PC-3 (cell line): ENCODE measurements at regions not wholly inside any gene's neighbourhood (a gene's known extent, or its start where the extent isn't known, plus 50 kb on each side); places are given as distances from the start of the nearest gene placed in this dataset.

Experiments
- ATAC-seq: fragments of 200-7000 bp; cut with Tn5 transposase; 2 replicates; pipeline ENCODE4 v1.9.1; 2020; ENCODE audit warnings: mild to moderate bottlenecking, moderate library complexity
- BruUV-seq: library from RNA; stranded (reverse); fragments of 400-500 nt; replicated peaks from 2 replicates; lab custom pipeline; 2021; lab: Mats Ljungman, UMichigan
- CTCF ChIA-PET: fragments of 300-600 bp; sonication (Branson Sonifier 250); formaldehyde crosslinking; loops from one replicate; lab custom pipeline; 2022; ENCODE audit warnings: antibody characterized with exemption; lab: Charles Lee
- POLR2A ChIA-PET: fragments of 300-600 bp; sonication (Branson Sonifier 250); formaldehyde crosslinking; loops from one replicate; lab custom pipeline; 2022; ENCODE audit warnings: antibody characterized with exemption; ENCODE audit not compliant: unreplicated experiment; lab: Charles Lee
- DNase-seq: peaks from one replicate; pipeline ENCODE4 v3.0.0-alpha.2; 2015
- H2AFZ ChIP-seq: fragments of 300-600 bp; sonication (generic); 2 replicates; pipeline ENCODE4 v1.6.0; 2016; ENCODE audit warnings: antibody characterized with exemption, low read length
- H3F3A ChIP-seq: fragments of 300-600 bp; sonication (generic); one replicate; pipeline ENCODE4 v1.6.0; 2017; ENCODE audit warnings: antibody characterized with exemption, low read length, control low read depth, mild to moderate bottlenecking; ENCODE audit not compliant: unreplicated experiment
- H3K27ac ChIP-seq: fragments of 300-600 bp; sonication (generic); 2 replicates; pipeline ENCODE4 v1.5.1; 2016; ENCODE audit warnings: mild to moderate bottlenecking, low read length
- H3K27me3 ChIP-seq: fragments of 300-600 bp; sonication (generic); 2 replicates; pipeline ENCODE4 v1.6.1; 2016; ENCODE audit warnings: low read length, mixed read lengths
- H3K36me3 ChIP-seq: fragments of 300-600 bp; sonication (generic); 2 replicates; pipeline ENCODE4 v1.6.1; 2016; ENCODE audit warnings: low read depth, mixed run types, low read length, mixed read lengths
- H3K4me1 ChIP-seq: fragments of 300-600 bp; sonication (generic); 2 replicates; pipeline ENCODE4 v1.5.1; 2016; ENCODE audit warnings: low read length; ENCODE audit not compliant: insufficient read depth
- H3K4me2 ChIP-seq: fragments of 300-600 bp; sonication (generic); 2 replicates; pipeline ENCODE4 v1.6.0; 2016; ENCODE audit warnings: low read length
- H3K4me3 ChIP-seq: fragments of 300-600 bp; sonication (generic); 2 replicates; pipeline ENCODE4 v1.5.1; 2016; ENCODE audit warnings: mild to moderate bottlenecking, low read length, mixed read lengths
- H3K79me2 ChIP-seq: fragments of 300-600 bp; sonication (generic); 2 replicates; pipeline ENCODE4 v1.6.1; 2017; ENCODE audit warnings: low read length, mixed read lengths
- H3K9ac ChIP-seq: fragments of 300-600 bp; sonication (generic); 2 replicates; pipeline ENCODE4 v1.6.0; 2016; ENCODE audit warnings: mild to moderate bottlenecking, low read length
- H3K9me2 ChIP-seq: fragments of 300-600 bp; sonication (generic); replicated peaks from 2 replicates; pipeline ENCODE4 v1.6.1; 2016; ENCODE audit warnings: mixed run types, low read length, mixed read lengths
- H3K9me3 ChIP-seq: fragments of 300-600 bp; sonication (generic); 2 replicates; pipeline ENCODE4 v1.6.1; 2016; ENCODE audit warnings: low read length, mixed read lengths
- H4K20me1 ChIP-seq: fragments of 300-600 bp; sonication (generic); 2 replicates; pipeline ENCODE4 v1.6.1; 2016; ENCODE audit warnings: low read length, mixed read lengths
- EZH2 ChIP-seq: fragments of 300-600 bp; sonication (generic); IDR thresholded peaks from one replicate; pipeline ENCODE4 v1.6.1; 2017; ENCODE audit warnings: antibody characterized with exemption, mild to moderate bottlenecking, low read length; ENCODE audit not compliant: unreplicated experiment
- EZH2phosphoT487 ChIP-seq: fragments of 300-600 bp; sonication (generic); IDR thresholded peaks from 2 replicates; pipeline ENCODE4 v1.6.1; 2018; ENCODE audit warnings: mild to moderate bottlenecking, antibody characterized with exemption, low read length, borderline replicate concordance
- intact Hi-C: fragments of 100-400 bp; cut with micrococcal nuclease; formaldehyde crosslinking; loops from 2 replicates; pipeline ENCODE4 v1.9.0; 2023
- TF ChIP-seq, protein P1 (sequence below): fragments of 300-600 bp; sonication (generic); conservative IDR thresholded peaks from 2 replicates; pipeline ENCODE4 v1.5.1; 2017; ENCODE audit warnings: antibody characterized with exemption, low read depth, mild to moderate bottlenecking, low read length

DNA sequence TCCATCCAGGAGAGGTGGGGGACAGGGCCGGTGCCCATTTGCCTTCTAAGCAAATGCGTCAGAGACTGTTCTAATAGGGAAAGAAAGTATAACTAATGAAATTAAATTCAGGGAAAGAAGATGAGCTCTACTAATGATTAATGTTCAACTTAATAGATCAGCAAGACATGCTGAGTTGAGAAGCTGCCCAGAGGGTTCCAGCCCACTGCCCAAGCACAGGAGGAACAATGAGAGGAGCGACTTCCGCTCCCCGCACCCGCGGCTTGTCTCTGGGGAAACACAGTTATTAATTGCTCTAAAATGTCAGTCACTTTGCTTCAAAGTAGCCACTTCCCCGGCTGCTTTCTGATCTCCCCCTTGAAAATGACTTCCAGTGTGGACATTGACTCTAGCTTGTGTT, 331.3 kb downstream of the UQCRFS1 start:
- CTCF ChIA-PET = no interaction called here

DNA sequence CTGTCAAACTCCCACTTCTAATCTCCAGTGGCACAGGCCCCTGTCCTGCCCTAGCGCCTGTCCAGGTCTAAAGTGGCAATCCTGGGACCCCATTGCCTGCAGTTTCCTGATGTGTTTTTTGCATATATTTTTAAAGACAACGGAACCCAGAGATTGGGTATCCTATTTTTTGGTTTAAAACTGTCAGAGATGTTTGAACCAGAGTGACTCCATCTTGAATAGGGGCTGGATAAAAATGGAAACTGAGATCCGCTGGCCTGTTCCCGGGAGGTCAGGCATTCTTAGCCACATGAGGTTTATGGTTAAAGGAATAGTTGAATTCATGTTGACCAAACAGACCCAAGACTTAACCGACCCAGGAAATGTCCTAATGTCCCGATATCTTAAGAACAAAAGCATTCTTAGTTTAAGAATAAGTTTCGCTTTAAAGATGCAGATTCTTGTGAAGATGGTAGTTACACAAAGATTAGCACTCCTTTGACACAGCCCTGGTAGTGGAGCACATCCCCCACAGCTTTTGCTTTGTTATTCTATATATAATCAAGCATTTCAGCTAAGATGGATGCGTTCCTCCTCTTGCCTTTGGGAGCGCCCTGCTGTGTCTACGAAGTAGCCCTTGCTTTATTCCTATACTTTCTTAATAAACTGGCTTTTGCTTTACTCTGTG, 332.1 kb downstream of the UQCRFS1 start:
- Histone ChIP-seq H3K27me3 (no peaks in the 10 kb centered on the region), H4K20me1 (no peaks in the 10 kb centered on the region), H3K9me2 (no peaks in the 10 kb centered on the region), H3K27ac (no peak overlapping the region), H3K79me2 (no peaks in the 10 kb centered on the region), H3K4me3 (no peak overlapping the region), H3K36me3 (no peaks in the 10 kb centered on the region), H3F3A (no peaks in the 10 kb centered on the region), H3K4me2 (no peak overlapping the region), H2AFZ (no peak overlapping the region), H3K9me3 (no peaks in the 10 kb centered on the region), H3K4me1 (no peaks in the 10 kb centered on the region), H3K9ac (no peak overlapping the region)
- DNase-seq (no peak), ATAC-seq (no peak)
- ChIA-PET CTCF (no interaction called here), POLR2A (no interaction called here)
- BruUV-seq = no TSS peak
- TF ChIP-seq, protein P1, sequence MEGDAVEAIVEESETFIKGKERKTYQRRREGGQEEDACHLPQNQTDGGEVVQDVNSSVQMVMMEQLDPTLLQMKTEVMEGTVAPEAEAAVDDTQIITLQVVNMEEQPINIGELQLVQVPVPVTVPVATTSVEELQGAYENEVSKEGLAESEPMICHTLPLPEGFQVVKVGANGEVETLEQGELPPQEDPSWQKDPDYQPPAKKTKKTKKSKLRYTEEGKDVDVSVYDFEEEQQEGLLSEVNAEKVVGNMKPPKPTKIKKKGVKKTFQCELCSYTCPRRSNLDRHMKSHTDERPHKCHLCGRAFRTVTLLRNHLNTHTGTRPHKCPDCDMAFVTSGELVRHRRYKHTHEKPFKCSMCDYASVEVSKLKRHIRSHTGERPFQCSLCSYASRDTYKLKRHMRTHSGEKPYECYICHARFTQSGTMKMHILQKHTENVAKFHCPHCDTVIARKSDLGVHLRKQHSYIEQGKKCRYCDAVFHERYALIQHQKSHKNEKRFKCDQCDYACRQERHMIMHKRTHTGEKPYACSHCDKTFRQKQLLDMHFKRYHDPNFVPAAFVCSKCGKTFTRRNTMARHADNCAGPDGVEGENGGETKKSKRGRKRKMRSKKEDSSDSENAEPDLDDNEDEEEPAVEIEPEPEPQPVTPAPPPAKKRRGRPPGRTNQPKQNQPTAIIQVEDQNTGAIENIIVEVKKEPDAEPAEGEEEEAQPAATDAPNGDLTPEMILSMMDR = no peak
- TF ChIP-seq EZH2 = no peak
- TF ChIP-seq EZH2phosphoT487 = no peak
- intact Hi-C loops = no loop called here

More for the DNA sequence above, 331.3 kb downstream of the UQCRFS1 start:
- Histone ChIP-seq H3K4me1 (no peaks in the 10 kb centered on the region), H3K4me3 (no peak overlapping the region), H3F3A (no peaks in the 10 kb centered on the region), H3K79me2 (no peaks in the 10 kb centered on the region), H3K27me3 (no peaks in the 10 kb centered on the region), H3K9me2 (no peaks in the 10 kb centered on the region), H3K9me3 (no peaks in the 10 kb centered on the region), H3K27ac (no peak overlapping the region), H3K36me3 (no peaks in the 10 kb centered on the region), H3K4me2 (no peak overlapping the region), H4K20me1 (no peaks in the 10 kb centered on the region), H3K9ac (no peak overlapping the region), H2AFZ (no peak overlapping the region)
- TF ChIP-seq, protein P1 = no peak
- TF ChIP-seq EZH2phosphoT487 (no peak), EZH2 (no peak)
- DNase-seq = no peak
- POLR2A ChIA-PET = no interaction called here
- BruUV-seq = no TSS peak
- intact Hi-C loops = no loop called here
- ATAC-seq = no peak

DNA sequence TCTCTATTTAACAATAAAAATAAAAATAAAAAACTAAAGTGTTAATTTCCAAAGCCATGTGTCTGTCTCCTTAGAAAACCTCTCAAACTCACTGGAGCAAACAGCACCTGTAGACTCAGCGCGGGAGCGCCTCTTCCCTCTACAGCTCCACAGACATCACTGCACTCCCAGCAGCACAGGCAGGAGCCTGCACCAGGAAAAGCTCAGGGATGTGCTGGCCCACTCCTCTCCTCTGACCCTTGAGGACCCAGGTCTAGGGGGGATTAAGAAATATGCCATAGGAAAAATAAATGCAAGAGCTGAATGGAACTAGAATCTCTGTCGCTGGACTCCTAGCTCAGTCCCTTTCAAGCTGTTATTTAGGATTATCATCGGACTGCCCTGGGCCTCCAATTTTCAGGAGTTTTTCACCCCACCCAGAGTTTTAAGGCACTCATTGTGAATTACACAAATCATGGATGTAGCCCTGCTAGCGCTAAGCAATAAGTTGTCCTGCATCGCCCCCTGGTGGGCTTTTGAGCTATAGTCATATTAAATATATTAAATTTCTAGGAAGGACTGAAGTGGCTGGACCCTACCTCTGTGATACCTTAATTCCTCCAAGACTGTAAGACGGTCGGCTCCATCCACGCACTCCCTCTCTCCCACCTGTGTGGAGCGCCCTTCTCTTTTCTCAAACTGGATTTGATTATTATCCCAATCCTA, 333.9 kb downstream of the UQCRFS1 start:
- TF ChIP-seq EZH2 = no peak
- TF ChIP-seq, protein P1 = peak; percentile 63
- Histone ChIP-seq H3K4me2 (no peak overlapping the region), H2AFZ (no peak overlapping the region), H3K27me3 (0 out of 2 replicates have a peak, but pooled peaks cover 6% of the 10 kb centered on the region), H3K27ac (no peak overlapping the region), H3K9ac (no peak overlapping the region), H3K9me3 (no peaks in the 10 kb centered on the region), H3K9me2 (no peaks in the 10 kb centered on the region), H3K36me3 (no peaks in the 10 kb centered on the region), H3F3A (no peaks in the 10 kb centered on the region), H3K4me3 (no peak overlapping the region), H3K4me1 (no peaks in the 10 kb centered on the region), H3K79me2 (no peaks in the 10 kb centered on the region), H4K20me1 (no peaks in the 10 kb centered on the region)
- DNase-seq = peak; percentile 62
- peak; percentile 29; the same call in 1 of the 2 replicates for ATAC-seq
- CTCF ChIA-PET = interaction anchor here (0.5 to 1.2 kb wide), 3 partner anchors 11 to 142 kb away, joined by 3 to 11 read pairs (median 4); no protein-coding TSS in a partner anchor
- no TSS peak for BruUV-seq
- intact Hi-C loops = no loop called here
- POLR2A ChIA-PET = no interaction called here
